Testis (tissue), 2 donors: ENCODE measurements at regions not wholly inside any gene's neighbourhood (a gene's known extent, or its start where the extent isn't known, plus 50 kb on each side); places are given as distances from the start of the nearest gene placed in this dataset.

ENCODE experiments used
- DNase-seq: peaks from one replicate; pipeline ENCODE4 v3.0.0-alpha.2; 2019
- H3K27ac ChIP-seq, 2 donors: fragments of 200-600 bp; sonication (generic); one replicate each; pipeline ENCODE4 v1.5.1; 2019
- H3K27me3 ChIP-seq: fragments of 200-600 bp; sonication (generic); one replicate; pipeline ENCODE4 v1.5.1; 2019
- H3K36me3 ChIP-seq: fragments of 200-600 bp; sonication (generic); one replicate; pipeline ENCODE4 v1.5.1; 2017; ENCODE audit warnings: low read depth; ENCODE audit errors: missing control alignments
- H3K4me1 ChIP-seq: fragments of 200-600 bp; sonication (generic); one replicate; pipeline ENCODE4 v1.5.1; 2019
- H3K4me3 ChIP-seq, 2 donors: fragments of 200-600 bp; sonication (generic); one replicate each; pipeline ENCODE4 v1.5.1; 2017 to 2019
- H3K9me3 ChIP-seq: fragments of 200-600 bp; sonication (generic); one replicate; pipeline ENCODE4 v1.5.1; 2017
- POLR2A ChIP-seq: fragments of 450-650 bp; IDR thresholded peaks from one replicate; pipeline ENCODE4 v1.6.1; 2017; ENCODE audit warnings: antibody characterized with exemption, mild to moderate bottlenecking, moderate library complexity
- WGBS, 2 donors: methylation state at CpG; one replicate each; pipeline ENCODE4 v1.1.5; 2018; 5-methylcytosine and 5-hydroxymethylcytosine counted together
- intact Hi-C: fragments of 100-400 bp; cut with DNase I; formaldehyde crosslinking; loops from one replicate; pipeline ENCODE4 v1.15.1; 2023; ENCODE audit warnings: low total_unique reads
- TF ChIP-seq, protein P1 (sequence below), 3 experiments: fragments of 450-650 bp in 2 of 3; fragments of 200-600 bp in 1 of 3; sonication (generic) in 1 of 3; IDR thresholded peaks; one replicate each; pipeline ENCODE4 v1.5.1; 2016 to 2019; ENCODE audit warnings: antibody characterized with exemption in 3 of 3, mild to moderate bottlenecking in 2 of 3, moderate library complexity in 1 of 3

- no peak for DNase-seq
- Histone ChIP-seq H3K9me3 (no peaks in the 10 kb centered on the region), H3K27me3 (no peaks in the 10 kb centered on the region), H3K4me3 (no peak overlapping the region), H3K27ac (no peak overlapping the region), H3K36me3 (no peaks in the 10 kb centered on the region), H3K4me1 (no peaks in the 10 kb centered on the region)
- TF ChIP-seq, protein P1, sequence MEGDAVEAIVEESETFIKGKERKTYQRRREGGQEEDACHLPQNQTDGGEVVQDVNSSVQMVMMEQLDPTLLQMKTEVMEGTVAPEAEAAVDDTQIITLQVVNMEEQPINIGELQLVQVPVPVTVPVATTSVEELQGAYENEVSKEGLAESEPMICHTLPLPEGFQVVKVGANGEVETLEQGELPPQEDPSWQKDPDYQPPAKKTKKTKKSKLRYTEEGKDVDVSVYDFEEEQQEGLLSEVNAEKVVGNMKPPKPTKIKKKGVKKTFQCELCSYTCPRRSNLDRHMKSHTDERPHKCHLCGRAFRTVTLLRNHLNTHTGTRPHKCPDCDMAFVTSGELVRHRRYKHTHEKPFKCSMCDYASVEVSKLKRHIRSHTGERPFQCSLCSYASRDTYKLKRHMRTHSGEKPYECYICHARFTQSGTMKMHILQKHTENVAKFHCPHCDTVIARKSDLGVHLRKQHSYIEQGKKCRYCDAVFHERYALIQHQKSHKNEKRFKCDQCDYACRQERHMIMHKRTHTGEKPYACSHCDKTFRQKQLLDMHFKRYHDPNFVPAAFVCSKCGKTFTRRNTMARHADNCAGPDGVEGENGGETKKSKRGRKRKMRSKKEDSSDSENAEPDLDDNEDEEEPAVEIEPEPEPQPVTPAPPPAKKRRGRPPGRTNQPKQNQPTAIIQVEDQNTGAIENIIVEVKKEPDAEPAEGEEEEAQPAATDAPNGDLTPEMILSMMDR (IDR thresholded peaks at IDR 0.05): no peak
- TF ChIP-seq POLR2A: no peak
- 92 to 94% methylated on average over 13 to 21 of the region's 22 CpGs for WGBS, 2 donors
- intact Hi-C loops: no loop called here
Measured at GRCh38 chr11:70550456-70551195, 152.3 kb downstream of the CTTN start.

GRCh38 chr11:70551351-70552166 lies 153.2 kb downstream of the CTTN start:
- no peaks in the 10 kb centered on the region for H3K27me3 ChIP-seq
- H3K27ac ChIP-seq: no peak overlapping the region
- H3K4me1 ChIP-seq: no peaks in the 10 kb centered on the region
- no peaks in the 10 kb centered on the region for H3K36me3 ChIP-seq
- no peak for TF ChIP-seq POLR2A
- TF ChIP-seq, protein P1 (IDR thresholded peaks at IDR 0.05): no peak
- intact Hi-C loops: no loop called here
- no peak for DNase-seq
- no peaks in the 10 kb centered on the region for H3K9me3 ChIP-seq
- 66 to 82% methylated on average over 20 to 23 of the region's 23 CpGs for WGBS, 2 donors
- H3K4me3 ChIP-seq: no peak overlapping the region

GRCh38 chr11:70552167-70553150 lies 154.1 kb downstream of the CTTN start:
- no peaks in the 10 kb centered on the region for H3K27me3 ChIP-seq

GRCh38 chr11:70555078-70555477 lies 156.7 kb downstream of the CTTN start:
- no peaks in the 10 kb centered on the region for H3K27me3 ChIP-seq
- no peak overlapping the region for H3K27ac ChIP-seq
- 89 to 93% methylated on average over 5 of the region's 5 CpGs for WGBS, 2 donors
- no peaks in the 10 kb centered on the region for H3K4me1 ChIP-seq
- no peaks in the 10 kb centered on the region for H3K36me3 ChIP-seq
- no peaks in the 10 kb centered on the region for H3K9me3 ChIP-seq
- DNase-seq: no peak
- no peak overlapping the region for H3K4me3 ChIP-seq
- TF ChIP-seq, protein P1 (IDR thresholded peaks at IDR 0.05): no peak
- TF ChIP-seq POLR2A: no peak
- intact Hi-C loops: no loop called here

More at GRCh38 chr11:70552167-70553150, 154.1 kb downstream of the CTTN start:
- intact Hi-C loops: no loop called here
- H3K9me3 ChIP-seq: no peaks in the 10 kb centered on the region
- TF ChIP-seq POLR2A: no peak
- TF ChIP-seq, protein P1 (IDR thresholded peaks at IDR 0.05): no peak
- H3K36me3 ChIP-seq: no peaks in the 10 kb centered on the region
- H3K4me3 ChIP-seq: no peak overlapping the region
- 91 to 92% methylated on average over 24 to 34 of the region's 34 CpGs for WGBS, 2 donors
- no peak overlapping the region for H3K27ac ChIP-seq
- DNase-seq: no peak
- no peaks in the 10 kb centered on the region for H3K4me1 ChIP-seq
